ENCODE measurements at regions not wholly inside any gene's neighbourhood (a gene's known extent, or its start where the extent isn't known, plus 50 kb on each side); places are given as distances from the start of the nearest gene placed in this dataset.

- Histone ChIP-seq H3K9ac (ENCODE audit: low read depth, low read length) (no peak overlapping the region), H3K79me2 (ENCODE audit: insufficient read depth, low read length) (no peaks in the 10 kb centered on the region), H3K4me1 (ENCODE audit: insufficient read depth, low read length) (no peaks in the 10 kb centered on the region), H3K27me3 (ENCODE audit: insufficient read depth, low read length, poor library complexity) (no peaks in the 10 kb centered on the region), H3K27ac (ENCODE audit: low read length) (no peak overlapping the region), H3K4me3 (ENCODE audit: low read depth in 1 of 2, low read length in 2 of 2) (no peak overlapping the region), H3K4me2 (ENCODE audit: insufficient read depth, low read length) (no peak overlapping the region), H3K9me3 (ENCODE audit: insufficient read depth, low read length, severe bottlenecking) (no peaks in the 10 kb centered on the region), H4K20me1 (ENCODE audit: insufficient read depth, low read length) (no peaks in the 10 kb centered on the region), H2AFZ (ENCODE audit: low read depth, low read length) (no peak overlapping the region), H3K36me3 (ENCODE audit: insufficient read depth, low read length) (no peaks in the 10 kb centered on the region)
- DNase-seq = no peak
- no peak for ATAC-seq (ENCODE audit: insufficient read depth, low read depth)
- TF ChIP-seq, protein P1, sequence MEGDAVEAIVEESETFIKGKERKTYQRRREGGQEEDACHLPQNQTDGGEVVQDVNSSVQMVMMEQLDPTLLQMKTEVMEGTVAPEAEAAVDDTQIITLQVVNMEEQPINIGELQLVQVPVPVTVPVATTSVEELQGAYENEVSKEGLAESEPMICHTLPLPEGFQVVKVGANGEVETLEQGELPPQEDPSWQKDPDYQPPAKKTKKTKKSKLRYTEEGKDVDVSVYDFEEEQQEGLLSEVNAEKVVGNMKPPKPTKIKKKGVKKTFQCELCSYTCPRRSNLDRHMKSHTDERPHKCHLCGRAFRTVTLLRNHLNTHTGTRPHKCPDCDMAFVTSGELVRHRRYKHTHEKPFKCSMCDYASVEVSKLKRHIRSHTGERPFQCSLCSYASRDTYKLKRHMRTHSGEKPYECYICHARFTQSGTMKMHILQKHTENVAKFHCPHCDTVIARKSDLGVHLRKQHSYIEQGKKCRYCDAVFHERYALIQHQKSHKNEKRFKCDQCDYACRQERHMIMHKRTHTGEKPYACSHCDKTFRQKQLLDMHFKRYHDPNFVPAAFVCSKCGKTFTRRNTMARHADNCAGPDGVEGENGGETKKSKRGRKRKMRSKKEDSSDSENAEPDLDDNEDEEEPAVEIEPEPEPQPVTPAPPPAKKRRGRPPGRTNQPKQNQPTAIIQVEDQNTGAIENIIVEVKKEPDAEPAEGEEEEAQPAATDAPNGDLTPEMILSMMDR (IDR thresholded peaks at IDR 0.05; ENCODE audit: borderline replicate concordance, extremely low read depth, low read length, poor library complexity, severe bottlenecking) = peak; percentile 27
- no peak for TF ChIP-seq EZH2 (IDR thresholded peaks at IDR 0.05; ENCODE audit: borderline replicate concordance, low read depth, low read length, severe bottlenecking)
Observed at GRCh38 chr21:25039461-25040380, 567.6 kb downstream of the MRPL39 start.

GRCh38 chr21:25036775-25037174, 570.5 kb downstream of the MRPL39 start:
- Histone ChIP-seq H3K9me3 (ENCODE audit: insufficient read depth, low read length, severe bottlenecking) (no peaks in the 10 kb centered on the region), H3K4me1 (ENCODE audit: insufficient read depth, low read length) (no peaks in the 10 kb centered on the region)
- TF ChIP-seq EZH2 (IDR thresholded peaks at IDR 0.05; ENCODE audit: borderline replicate concordance, low read depth, low read length, severe bottlenecking) = no peak
- TF ChIP-seq, protein P1 (IDR thresholded peaks at IDR 0.05; ENCODE audit: borderline replicate concordance, extremely low read depth, low read length, poor library complexity, severe bottlenecking) = no peak

DNA sequence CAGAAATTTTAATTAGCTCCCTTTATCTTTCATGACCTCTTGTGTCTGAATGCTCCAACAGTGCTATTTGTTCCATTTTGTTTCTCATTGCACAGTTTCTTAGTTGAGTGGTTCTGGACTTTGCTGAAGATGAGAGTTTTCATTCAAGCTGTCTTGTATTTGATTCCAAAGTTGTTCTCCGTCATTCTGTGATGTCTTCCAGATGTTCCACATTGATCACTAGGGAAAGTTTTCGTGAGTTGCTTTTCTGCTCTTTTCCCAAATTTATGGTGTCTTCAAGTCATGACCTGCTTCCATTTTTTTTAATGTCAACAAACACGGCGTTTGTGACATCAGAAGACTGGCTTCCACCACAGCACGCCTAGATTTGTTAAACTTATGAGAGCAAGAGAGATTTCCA, 575.5 kb downstream of the MRPL39 start:
- H3K79me2 ChIP-seq (ENCODE audit: insufficient read depth, low read length) = no peaks in the 10 kb centered on the region
- no peak for TF ChIP-seq EZH2 (IDR thresholded peaks at IDR 0.05; ENCODE audit: borderline replicate concordance, low read depth, low read length, severe bottlenecking)
- TF ChIP-seq, protein P1 (IDR thresholded peaks at IDR 0.05; ENCODE audit: borderline replicate concordance, extremely low read depth, low read length, poor library complexity, severe bottlenecking) = no peak
- ATAC-seq (ENCODE audit: insufficient read depth, low read depth) (no peak), DNase-seq (no peak)
- H2AFZ ChIP-seq (ENCODE audit: low read depth, low read length) = no peak overlapping the region
- H3K9me3 ChIP-seq (ENCODE audit: insufficient read depth, low read length, severe bottlenecking) = no peaks in the 10 kb centered on the region
- no peaks in the 10 kb centered on the region for H3K36me3 ChIP-seq (ENCODE audit: insufficient read depth, low read length)
- H3K4me1 ChIP-seq (ENCODE audit: insufficient read depth, low read length) = no peaks in the 10 kb centered on the region
- no peak overlapping the region for H3K9ac ChIP-seq (ENCODE audit: low read depth, low read length)
- no peak overlapping the region for H3K27ac ChIP-seq (ENCODE audit: low read length)
- H3K4me3 ChIP-seq (ENCODE audit: low read depth in 1 of 2, low read length in 2 of 2) = no peak overlapping the region
- no peaks in the 10 kb centered on the region for H4K20me1 ChIP-seq (ENCODE audit: insufficient read depth, low read length)
- no peak overlapping the region for H3K4me2 ChIP-seq (ENCODE audit: insufficient read depth, low read length)
- no peaks in the 10 kb centered on the region for H3K27me3 ChIP-seq (ENCODE audit: insufficient read depth, low read length, poor library complexity)

More at GRCh38 chr21:25036775-25037174, 570.5 kb downstream of the MRPL39 start:
- ATAC-seq (ENCODE audit: insufficient read depth, low read depth) (no peak), DNase-seq (no peak)
- Histone ChIP-seq H2AFZ (ENCODE audit: low read depth, low read length) (no peak overlapping the region), H3K27ac (ENCODE audit: low read length) (no peak overlapping the region), H3K4me3 (ENCODE audit: low read depth in 1 of 2, low read length in 2 of 2) (no peak overlapping the region), H3K79me2 (ENCODE audit: insufficient read depth, low read length) (no peaks in the 10 kb centered on the region), H3K4me2 (ENCODE audit: insufficient read depth, low read length) (no peak overlapping the region), H3K9ac (ENCODE audit: low read depth, low read length) (no peak overlapping the region), H3K36me3 (ENCODE audit: insufficient read depth, low read length) (no peaks in the 10 kb centered on the region), H3K27me3 (ENCODE audit: insufficient read depth, low read length, poor library complexity) (no peaks in the 10 kb centered on the region), H4K20me1 (ENCODE audit: insufficient read depth, low read length) (no peaks in the 10 kb centered on the region)

Measured in DND-41 (cell line).